HepG2 (cell line): ENCODE measurements at regions not wholly inside any gene's neighbourhood (a gene's known extent, or its start where the extent isn't known, plus 50 kb on each side); places are given as distances from the start of the nearest gene placed in this dataset.

Source experiments
- ATAC-seq: fragments of 200-7000 bp; cut with Tn5 transposase; 3 replicates; pipeline ENCODE4 v1.9.1; 2020; ENCODE audit warnings: mild to moderate bottlenecking, moderate library complexity
- BruUV-seq: library from RNA; stranded (reverse); fragments of 400-500 nt; replicated peaks from 2 replicates; lab custom pipeline; 2021; lab: Mats Ljungman, UMichigan
- CTCF ChIA-PET: fragments of 300-600 bp; formaldehyde crosslinking; extraction: SDS; loops from one replicate; lab custom pipeline; 2021; ENCODE audit warnings: low total read pairs, inconsistent platforms, low intra/inter-chr PET ratio; lab: Yijun Ruan, JAX
- POLR2A ChIA-PET: fragments of 350-600 bp; sonication (Branson Sonifier 250); formaldehyde crosslinking; loops from one replicate; lab custom pipeline; 2020; ENCODE audit warnings: antibody characterized with exemption, inconsistent platforms; lab: Yijun Ruan, JAX
- DNase-seq: peaks from one replicate; pipeline ENCODE4 v3.0.0-alpha.2; 2015; ENCODE audit warnings: low spot score
- FAIRE-seq: peaks from 3 replicates; lab custom pipeline; 2011; peaks lifted over from hg19 to GRCh38; lab: Jason Lieb, UNC
- H2AFZ ChIP-seq: one replicate; pipeline ENCODE4 v1.6.1; 2011; ENCODE audit warnings: low read length, inconsistent platforms
- H3K27ac ChIP-seq: fragments of 300-600 bp; 3 replicates; pipeline ENCODE4 v1.8.0; 2011; ENCODE audit warnings: mixed run types, mild to moderate bottlenecking, mixed read lengths, low read length, inconsistent platforms; ENCODE audit not compliant: insufficient read depth; ENCODE audit errors: extremely low read length
- H3K27me3 ChIP-seq, 2 experiments: fragments of 200-600 bp in 1 of 2; 2 replicates in 1 of 2; 3 replicates in 1 of 2; pipeline versions ENCODE4 v1.6.0 to v1.8.0; 2011; ENCODE audit warnings: low read length in 2 of 2, mild to moderate bottlenecking in 2 of 2, moderate library complexity in 2 of 2, inconsistent platforms in 1 of 2; ENCODE audit not compliant: insufficient read depth in 2 of 2, control insufficient read depth in 1 of 2
- H3K36me3 ChIP-seq, 2 experiments: fragments of 200-600 bp in 1 of 2; replicated peaks in 1 of 2; 2 replicates in 1 of 2; 3 replicates in 1 of 2; pipeline versions ENCODE4 v1.5.1 to v1.8.0; 2011; ENCODE audit warnings: low read length in 2 of 2, inconsistent platforms in 1 of 2; ENCODE audit not compliant: insufficient read depth in 2 of 2, control insufficient read depth in 1 of 2
- H3K4me1 ChIP-seq: 2 replicates; pipeline ENCODE4 v1.5.1; 2012; ENCODE audit warnings: low read length, inconsistent platforms; ENCODE audit not compliant: insufficient read depth
- H3K4me2 ChIP-seq: 2 replicates; pipeline ENCODE4 v1.6.0; 2011; ENCODE audit warnings: low read depth, low read length, inconsistent platforms
- H3K4me3 ChIP-seq, 3 experiments: fragments of 200-600 bp in 1 of 3; sonication (generic), shearing (Covaris generic) in 1 of 3; replicated peaks in 1 of 3; 2 replicates each; pipeline ENCODE4 v1.5.1; 2011 to 2016; ENCODE audit warnings: low read length in 3 of 3, inconsistent platforms in 2 of 3, low read depth in 2 of 3, mild to moderate bottlenecking in 2 of 3, control low read depth in 1 of 3, mixed read lengths in 1 of 3; ENCODE audit not compliant: insufficient read depth in 1 of 3
- H3K79me2 ChIP-seq: one replicate; pipeline ENCODE4 v1.6.1; 2011; ENCODE audit warnings: low read length, inconsistent platforms; ENCODE audit not compliant: insufficient read depth
- H3K9ac ChIP-seq: 2 replicates; pipeline ENCODE4 v1.6.0; 2011; ENCODE audit warnings: mild to moderate bottlenecking, low read depth, low read length, inconsistent platforms; ENCODE audit not compliant: insufficient read depth
- H3K9me3 ChIP-seq: 2 replicates; pipeline ENCODE4 v1.5.1; 2012; ENCODE audit warnings: mild to moderate bottlenecking, low read length
- H4K20me1 ChIP-seq: 2 replicates; pipeline ENCODE4 v1.6.0; 2011; ENCODE audit warnings: inconsistent platforms, mild to moderate bottlenecking, low read length, moderate library complexity; ENCODE audit not compliant: insufficient read depth
- CCDC6 ChIP-seq: sonication (generic); formaldehyde crosslinking; IDR thresholded peaks from 2 replicates; pipeline ENCODE4 v1.8.1; 2022; ENCODE audit warnings: mild to moderate bottlenecking, missing genetic modification reagents, moderate library complexity
- FOSL1 ChIP-seq: sonication (generic); formaldehyde crosslinking; IDR thresholded peaks from 2 replicates; pipeline ENCODE4 v1.9.0; 2021; ENCODE audit warnings: missing genetic modification reagents, borderline replicate concordance
- ONECUT2 ChIP-seq: sonication (generic); formaldehyde crosslinking; IDR thresholded peaks from 2 replicates; pipeline ENCODE4 v1.4.0; 2020; ENCODE audit warnings: missing genetic modification reagents
- PATZ1 ChIP-seq: sonication (generic); formaldehyde crosslinking; IDR thresholded peaks from 2 replicates; pipeline ENCODE4 v1.4.0; 2020; ENCODE audit warnings: missing genetic modification reagents
- PCBP1 ChIP-seq: fragments of 200-400 bp; formaldehyde crosslinking; IDR thresholded peaks from 2 replicates; pipeline ENCODE4 v1.6.1; 2017; ENCODE audit warnings: mild to moderate bottlenecking, low read depth, low read length, borderline replicate concordance
- RXRB ChIP-seq: IDR thresholded peaks from 2 replicates; pipeline ENCODE4 v1.6.1; 2016; ENCODE audit warnings: borderline replicate concordance, missing genetic modification reagents, missing compliant biosample characterization
- TBX3 ChIP-seq: fragments of 450-650 bp; IDR thresholded peaks from 2 replicates; pipeline ENCODE4 v1.6.1; 2017; ENCODE audit warnings: antibody characterized with exemption, mild to moderate bottlenecking, inconsistent platforms, borderline replicate concordance
- ZHX1 ChIP-seq: sonication (generic); formaldehyde crosslinking; IDR thresholded peaks from 2 replicates; pipeline ENCODE4 v1.8.1; 2022; ENCODE audit warnings: low read depth, mild to moderate bottlenecking, missing genetic modification reagents
- ZNF3 ChIP-seq: IDR thresholded peaks from 2 replicates; pipeline ENCODE4 v1.7.0; 2017; ENCODE audit warnings: inconsistent platforms
- WGBS: methylation state at CpG from one replicate; pipeline ENCODE4 v1.1.6; 2017; ENCODE audit warnings: low lambda C conversion rate; 5-methylcytosine and 5-hydroxymethylcytosine counted together
- in situ Hi-C: cut with HindIII; loops from 2 replicates; pipeline ENCODE4 v1.10.0; 2017; ENCODE audit warnings: low pct_unique_long_range_greater_than_20kb; ENCODE audit not compliant: extremely low pct_ligation_motif_present
- intact Hi-C: fragments of 100-400 bp; cut with micrococcal nuclease; formaldehyde crosslinking; loops from one replicate; pipeline ENCODE4 v1.10.0; 2022; ENCODE audit not compliant: unreplicated experiment

- no peaks in the 10 kb centered on the region for H3K36me3 ChIP-seq
- no peaks in the 10 kb centered on the region for H3K4me1 ChIP-seq
- no peak overlapping the region for H3K27ac ChIP-seq
- H3K79me2 ChIP-seq: no peaks in the 10 kb centered on the region
- intact Hi-C loops (no loop called here), in situ Hi-C loops (no loop called here)
- H3K27me3 ChIP-seq: 0 out of 5 replicates have a peak, but pooled peaks cover 0 to 3% of the 10 kb centered on the region in 2 experiments
- H3K9ac ChIP-seq: no peak overlapping the region
- H3K4me3 ChIP-seq: no peak overlapping the region
- ATAC-seq: no peak
- ChIA-PET CTCF (no interaction called here), POLR2A (no interaction called here)
- DNase-seq: no peak
- 5% methylated on average over 4 of the region's 4 CpGs for WGBS
- no peaks in the 10 kb centered on the region for H4K20me1 ChIP-seq
- no peak overlapping the region for H2AFZ ChIP-seq
- no TSS peak for BruUV-seq
- peaks cover 15% of the 10 kb centered on the region; the same call in 1 of the 2 replicates for H3K9me3 ChIP-seq
- FAIRE-seq: no peak
- H3K4me2 ChIP-seq: no peak overlapping the region
- no peak for TF ChIP-seq CCDC6 (CRISPR knock-in tag)
- TF ChIP-seq ONECUT2: no peak
- no peak for TF ChIP-seq PATZ1 (CRISPR knock-in tag)
- no peak for TF ChIP-seq RXRB (CRISPR knock-in tag)
- TF ChIP-seq ZNF3 (CRISPR knock-in tag): no peak
- no peak for TF ChIP-seq FOSL1 (CRISPR knock-in tag)
- no peak for TF ChIP-seq PCBP1
- no peak for TF ChIP-seq TBX3
- no peak for TF ChIP-seq ZHX1
Measured at GRCh38 chr2:133652398-133652797, 84.1 kb upstream of the NCKAP5 start.
